HG03139 (cell line): ENCODE measurements at regions not wholly inside any gene's neighbourhood (a gene's known extent, or its start where the extent isn't known, plus 50 kb on each side); places are given as distances from the start of the nearest gene placed in this dataset.
"Not testable (repeated sequence)": the region's sequence is repeated elsewhere in the genome, so short reads cannot be mapped to it uniquely, and the experiment has no call there.

Source experiments
- ATAC-seq: cut with Tn5 transposase; IDR thresholded peaks from one replicate; pipeline ENCODE4 v1.9.1; 2021; ENCODE audit not compliant: unreplicated experiment

- ATAC-seq: no peak
Measured at GRCh38 chr1:70553567-70553956, 142.5 kb downstream of the CTH start.

GRCh38 chr1:70554341-70554740 lies 143.3 kb downstream of the CTH start:
- ATAC-seq: no peak

- no peak for ATAC-seq
Measured at GRCh38 chr1:70556541-70556940, 145.5 kb downstream of the CTH start.

- ATAC-seq: no peak
Measured at GRCh38 chr1:70567167-70567566, 156.1 kb downstream of the CTH start.

GRCh38 chr1:70571191-70571590 lies 160.1 kb downstream of the CTH start:
- no peak for ATAC-seq

- no peak for ATAC-seq
Measured at GRCh38 chr1:70573317-70573843, 162.3 kb downstream of the CTH start.

GRCh38 chr1:70581661-70582060 lies 170.6 kb downstream of the CTH start:
- no peak for ATAC-seq

- ATAC-seq: peak; percentile 99
Measured at GRCh38 chr1:70583522-70583921, 172.5 kb downstream of the CTH start.

GRCh38 chr1:70586046-70586445 lies 175.0 kb downstream of the CTH start:
- no peak for ATAC-seq

- no peak for ATAC-seq
Measured at GRCh38 chr1:70587872-70588366, 176.9 kb downstream of the CTH start.

GRCh38 chr1:70593551-70593950 lies 182.5 kb downstream of the CTH start:
- ATAC-seq: not testable (repeated sequence)

- no peak for ATAC-seq
Measured at GRCh38 chr1:70608815-70609214, 197.7 kb downstream of the CTH start.

- ATAC-seq: not testable (repeated sequence)
Measured at GRCh38 chr1:70610164-70610563, 199.1 kb downstream of the CTH start.

GRCh38 chr1:70616946-70617345 lies 205.9 kb downstream of the CTH start:
- ATAC-seq: no peak

GRCh38 chr1:70617728-70618127 lies 206.7 kb downstream of the CTH start:
- ATAC-seq: no peak

GRCh38 chr1:70627910-70628309 lies 216.8 kb downstream of the CTH start:
- ATAC-seq: no peak

- ATAC-seq: no peak
Measured at GRCh38 chr1:70628973-70629372, 217.9 kb downstream of the CTH start.

- no peak for ATAC-seq
Measured at GRCh38 chr1:70633004-70633403, 221.9 kb downstream of the CTH start.

GRCh38 chr1:70635868-70636267 lies 224.8 kb downstream of the CTH start:
- ATAC-seq: no peak

GRCh38 chr1:70641868-70642267 lies 230.8 kb downstream of the CTH start:
- no peak for ATAC-seq

- no peak for ATAC-seq
Measured at GRCh38 chr1:70656361-70656760, 245.3 kb downstream of the CTH start.

- no peak for ATAC-seq
Measured at GRCh38 chr1:70659891-70660290, 248.8 kb downstream of the CTH start.

GRCh38 chr1:70666381-70667140 lies 255.5 kb downstream of the CTH start:
- ATAC-seq: no peak
